Activated CD8-positive, alpha-beta T cell treated with anti-CD3 and anti-CD28 coated beads for 36 hours (primary cell): ENCODE measurements at regions not wholly inside any gene's neighbourhood (a gene's known extent, or its start where the extent isn't known, plus 50 kb on each side); places are given as distances from the start of the nearest gene placed in this dataset.

Source experiments
- ATAC-seq: fragments of 200-7000 bp; cut with Tn5 transposase; one replicate; pipeline ENCODE4 v1.10.0; 2021; ENCODE audit warnings: mild to moderate bottlenecking, moderate library complexity
- CTCF ChIA-PET: fragments of 350-600 bp; sonication (Branson Sonifier 250); formaldehyde crosslinking; loops from one replicate; lab custom pipeline; 2021; ENCODE audit warnings: antibody characterized with exemption; lab: Charles Lee
- POLR2A ChIA-PET: fragments of 350-600 bp; sonication (Branson Sonifier 250); formaldehyde crosslinking; loops from one replicate; lab custom pipeline; 2021; ENCODE audit warnings: antibody characterized with exemption; lab: Charles Lee
- DNase-seq: peaks from one replicate; pipeline ENCODE4 v3.0.0-alpha.2; 2020
- H3K27ac Mint-ChIP-seq: one replicate; pipeline ENCODE4 v1.8.0; 2021; ENCODE audit warnings: mild to moderate bottlenecking, mixed read lengths
- H3K27me3 Mint-ChIP-seq: one replicate; pipeline ENCODE4 v1.8.0; 2021; ENCODE audit warnings: mixed read lengths
- H3K36me3 Mint-ChIP-seq: one replicate; pipeline ENCODE4 v1.8.0; 2021; ENCODE audit warnings: low read depth, mixed read lengths
- H3K4me1 Mint-ChIP-seq: one replicate; pipeline ENCODE4 v1.8.0; 2021; ENCODE audit warnings: low read depth, mixed read lengths
- H3K4me3 Mint-ChIP-seq: one replicate; pipeline ENCODE4 v1.8.0; 2021; ENCODE audit warnings: mild to moderate bottlenecking, moderate library complexity, mixed read lengths
- H3K9me3 Mint-ChIP-seq: one replicate; pipeline ENCODE4 v1.8.0; 2021; ENCODE audit warnings: mixed read lengths
- CTCF ChIP-seq: fragments of 200-600 bp; IDR thresholded peaks from one replicate; pipeline ENCODE4 v1.8.0; 2022; ENCODE audit warnings: antibody characterized with exemption, mild to moderate bottlenecking
- intact Hi-C: fragments of 100-400 bp; cut with micrococcal nuclease; formaldehyde crosslinking; loops from one replicate; pipeline ENCODE4 v1.10.0; 2022

GRCh38 chr11:44361813-44362212 lies 51.9 kb upstream of the ALX4 start:
- Mint-ChIP-seq H3K36me3 (no peaks in the 10 kb centered on the region), H3K9me3 (no peaks in the 10 kb centered on the region), H3K4me3 (no peak overlapping the region), H3K27me3 (peaks cover 3% of the 10 kb centered on the region), H3K4me1 (no peaks in the 10 kb centered on the region), H3K27ac (no peak overlapping the region)
- ChIA-PET CTCF (no interaction called here), POLR2A (no interaction called here)
- TF ChIP-seq CTCF, result no peak
- DNase-seq, result no peak
- intact Hi-C loops, result no loop called here
- ATAC-seq, result no peak

GRCh38 chr11:44363116-44363515 lies 53.2 kb upstream of the ALX4 start:
- H3K36me3 Mint-ChIP-seq, result no peaks in the 10 kb centered on the region
- H3K4me1 Mint-ChIP-seq, result no peaks in the 10 kb centered on the region
- H3K27me3 Mint-ChIP-seq, result peaks cover 3% of the 10 kb centered on the region
- no peak for DNase-seq
- CTCF ChIA-PET, result no interaction called here
- H3K27ac Mint-ChIP-seq, result no peak overlapping the region
- ATAC-seq, result no peak
- H3K4me3 Mint-ChIP-seq, result no peak overlapping the region
- no peaks in the 10 kb centered on the region for H3K9me3 Mint-ChIP-seq
- intact Hi-C loops, result no loop called here
- POLR2A ChIA-PET, result no interaction called here
- TF ChIP-seq CTCF, result no peak

- no peak for TF ChIP-seq CTCF
- Mint-ChIP-seq H3K4me3 (no peak overlapping the region), H3K27me3 (peaks cover 2% of the 10 kb centered on the region), H3K36me3 (no peaks in the 10 kb centered on the region), H3K27ac (no peak overlapping the region), H3K4me1 (no peaks in the 10 kb centered on the region), H3K9me3 (no peaks in the 10 kb centered on the region)
- POLR2A ChIA-PET, result no interaction called here
- CTCF ChIA-PET, result no interaction called here
- no peak for ATAC-seq
- intact Hi-C loops, result no loop called here
- DNase-seq, result no peak
Measured at GRCh38 chr11:44364596-44364995, 54.7 kb upstream of the ALX4 start.

GRCh38 chr11:44365616-44366015 lies 55.7 kb upstream of the ALX4 start:
- ChIA-PET POLR2A (no interaction called here), CTCF (no interaction called here)
- H3K36me3 Mint-ChIP-seq, result no peaks in the 10 kb centered on the region
- ATAC-seq (no peak), DNase-seq (no peak)
- no peaks in the 10 kb centered on the region for H3K4me1 Mint-ChIP-seq
- no peaks in the 10 kb centered on the region for H3K9me3 Mint-ChIP-seq
- no peak overlapping the region for H3K27ac Mint-ChIP-seq
- peaks cover 2% of the 10 kb centered on the region for H3K27me3 Mint-ChIP-seq
- no peak for TF ChIP-seq CTCF
- intact Hi-C loops, result no loop called here
- H3K4me3 Mint-ChIP-seq, result no peak overlapping the region

GRCh38 chr11:44366026-44366425 lies 56.1 kb upstream of the ALX4 start:
- CTCF ChIA-PET, result no interaction called here
- DNase-seq (no peak), ATAC-seq (no peak)
- Mint-ChIP-seq H3K4me1 (no peaks in the 10 kb centered on the region), H3K4me3 (no peak overlapping the region), H3K27me3 (peaks cover 2% of the 10 kb centered on the region), H3K27ac (no peak overlapping the region), H3K9me3 (no peaks in the 10 kb centered on the region), H3K36me3 (no peaks in the 10 kb centered on the region)
- TF ChIP-seq CTCF, result no peak
- POLR2A ChIA-PET, result interaction anchor here (0.6 kb wide), 1 partner anchor 94 kb away, joined by 3 read pairs; no protein-coding TSS in a partner anchor
- intact Hi-C loops, result no loop called here
